NCI-H345 (cell line): ENCODE measurements at regions not wholly inside any gene's neighbourhood (a gene's known extent, or its start where the extent isn't known, plus 50 kb on each side); places are given as distances from the start of the nearest gene placed in this dataset.
"Not testable (repeated sequence)": the region's sequence is repeated elsewhere in the genome, so short reads cannot be mapped to it uniquely, and the experiment has no call there.

ENCODE experiments used
- DNase-seq: peaks from one replicate; lab custom pipeline; 2025; lab: John Stamatoyannopoulos, UW

DNA sequence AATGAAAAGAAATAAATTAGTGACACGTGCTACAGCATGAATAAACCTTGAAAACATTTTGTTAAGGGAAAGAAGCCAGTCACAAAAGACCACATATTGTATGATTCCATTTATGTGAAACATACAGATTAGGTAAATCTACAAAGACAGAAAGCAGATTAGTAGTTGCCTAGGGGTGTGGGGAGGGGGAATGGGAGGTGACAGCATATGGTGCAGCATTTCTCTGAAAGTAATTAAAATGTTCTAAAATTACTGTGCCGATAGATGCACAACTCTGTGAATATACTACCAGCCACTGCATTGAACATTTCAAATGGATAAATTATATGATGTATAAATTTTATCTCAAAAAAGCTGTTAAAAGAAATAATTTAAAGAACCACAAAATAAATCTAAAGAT is 161.0 kb downstream of the TRIB2 start:
- DNase-seq: no peak

DNA sequence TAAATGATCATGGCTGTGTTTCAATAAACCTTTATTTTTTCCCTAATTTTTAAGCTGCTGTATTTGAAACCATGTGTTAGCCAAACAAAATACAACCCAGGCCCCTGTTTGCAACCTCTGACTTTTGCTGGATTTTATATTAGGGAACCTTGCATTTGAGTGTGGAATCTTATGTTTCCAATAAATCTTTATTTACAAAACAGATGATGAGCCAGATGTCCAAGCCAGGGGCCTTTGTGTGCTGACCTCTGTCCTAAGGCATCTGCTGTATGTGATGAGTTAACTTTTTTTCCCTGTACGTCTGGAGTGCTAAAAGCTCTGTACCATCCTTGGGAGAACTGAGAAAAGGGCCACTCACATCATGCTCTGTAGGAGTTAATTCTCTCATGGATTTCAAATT is 162.9 kb downstream of the TRIB2 start:
- DNase-seq: no peak

DNA sequence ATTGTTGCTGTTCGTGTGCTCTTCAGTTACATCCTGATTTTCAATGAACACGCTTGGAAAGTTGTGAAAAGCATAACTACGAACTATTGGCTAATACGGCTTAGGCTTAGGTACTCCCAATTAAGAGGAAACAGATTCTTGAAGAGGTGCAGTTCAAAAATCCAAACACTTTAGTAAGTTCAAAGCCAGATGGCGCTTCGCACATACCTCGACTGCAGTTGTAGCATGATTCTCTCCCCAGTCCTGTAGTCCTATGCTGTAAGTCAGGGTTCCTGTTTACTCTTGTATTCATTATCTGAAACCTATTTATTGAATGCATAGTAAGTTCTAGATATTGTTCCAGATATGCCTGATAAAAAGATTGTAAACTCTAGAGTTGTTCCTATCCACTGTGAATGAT is 165.2 kb downstream of the TRIB2 start:
- no peak for DNase-seq

DNA sequence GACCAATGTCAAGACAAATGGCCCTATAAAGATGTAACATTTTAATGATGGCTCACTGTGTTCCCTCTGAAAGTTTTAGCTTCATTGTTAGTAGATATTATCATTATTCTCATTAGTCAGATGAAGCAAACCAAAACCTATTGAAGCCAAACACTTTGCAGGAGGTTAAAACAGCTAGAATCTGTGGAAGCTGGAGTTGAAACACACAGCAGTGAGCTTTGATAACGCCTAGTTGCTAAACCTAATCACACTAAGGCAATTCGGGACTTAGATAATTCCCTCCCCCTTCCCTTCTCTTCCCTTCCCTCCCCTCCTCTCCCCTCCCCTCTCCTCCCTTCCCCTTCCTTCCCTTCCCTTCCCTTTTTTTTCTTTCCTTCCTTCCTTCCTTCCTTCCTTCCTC is 165.7 kb downstream of the TRIB2 start:
- DNase-seq: no peak

DNA sequence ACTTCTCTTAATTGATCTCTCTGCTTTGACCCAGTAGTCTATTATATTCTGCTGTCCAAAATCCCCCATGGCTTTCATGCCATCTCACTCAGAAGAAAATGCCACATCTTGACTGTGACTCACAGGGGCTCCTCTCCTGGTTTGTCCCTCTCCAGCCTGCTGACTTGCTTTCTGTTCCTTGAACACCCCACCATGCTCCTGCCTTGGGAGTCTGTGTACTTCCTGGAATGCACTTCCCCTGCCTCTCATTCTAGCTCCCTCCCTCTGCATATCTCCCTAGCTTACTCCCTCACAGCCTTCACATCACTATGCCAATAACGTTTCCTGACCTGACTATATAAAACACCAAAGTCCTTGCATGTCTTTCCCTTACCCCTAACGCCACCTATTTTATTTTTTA is 167.2 kb downstream of the TRIB2 start:
- DNase-seq: no peak

DNA sequence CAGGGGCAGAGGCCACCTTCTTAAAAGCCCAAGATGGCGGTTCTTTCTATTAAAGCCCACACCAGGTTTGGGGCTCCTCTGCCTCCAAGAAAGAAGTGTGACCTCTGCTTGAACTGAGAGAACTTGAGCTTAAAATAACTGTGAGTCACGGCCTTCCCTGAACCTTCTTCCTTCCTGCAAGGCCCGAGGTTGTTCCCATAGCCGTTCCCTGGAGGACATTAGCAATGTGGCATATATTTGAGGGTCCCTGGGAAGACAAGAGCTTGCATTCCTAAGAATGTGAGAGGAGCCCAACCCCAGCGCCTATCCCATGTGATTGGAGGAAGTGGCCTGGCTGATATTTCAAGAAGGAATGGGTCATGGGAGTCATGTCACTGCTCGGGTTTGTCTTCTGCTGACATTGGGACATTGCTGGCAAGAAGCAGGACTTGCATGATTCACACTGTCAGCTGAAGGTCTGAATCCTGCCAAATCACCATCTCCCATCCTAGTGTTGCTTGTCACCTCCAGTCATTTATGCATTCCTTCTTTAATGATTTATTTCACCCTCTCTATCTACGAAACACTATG is 168.1 kb downstream of the TRIB2 start:
- no peak for DNase-seq

DNA sequence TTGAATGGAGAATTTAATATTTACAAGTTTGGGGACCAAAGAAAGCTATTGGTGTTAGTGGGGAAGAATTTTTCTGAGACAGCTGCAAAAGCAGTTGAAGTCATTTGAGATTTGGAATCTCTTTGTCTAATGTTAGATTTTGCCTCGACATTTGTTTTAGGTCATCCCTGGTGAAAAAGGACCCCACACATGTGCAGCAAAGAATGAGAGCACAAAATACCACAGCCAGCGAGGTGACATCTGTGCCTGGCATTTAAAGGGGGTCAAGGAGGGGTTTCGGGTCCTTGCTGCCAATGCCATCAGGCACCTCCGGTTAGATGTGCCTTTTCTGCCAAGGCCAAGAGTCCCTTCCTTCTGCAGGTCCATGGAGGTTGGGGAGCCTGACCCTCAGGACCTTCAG is 173.3 kb downstream of the TRIB2 start:
- DNase-seq: no peak

DNA sequence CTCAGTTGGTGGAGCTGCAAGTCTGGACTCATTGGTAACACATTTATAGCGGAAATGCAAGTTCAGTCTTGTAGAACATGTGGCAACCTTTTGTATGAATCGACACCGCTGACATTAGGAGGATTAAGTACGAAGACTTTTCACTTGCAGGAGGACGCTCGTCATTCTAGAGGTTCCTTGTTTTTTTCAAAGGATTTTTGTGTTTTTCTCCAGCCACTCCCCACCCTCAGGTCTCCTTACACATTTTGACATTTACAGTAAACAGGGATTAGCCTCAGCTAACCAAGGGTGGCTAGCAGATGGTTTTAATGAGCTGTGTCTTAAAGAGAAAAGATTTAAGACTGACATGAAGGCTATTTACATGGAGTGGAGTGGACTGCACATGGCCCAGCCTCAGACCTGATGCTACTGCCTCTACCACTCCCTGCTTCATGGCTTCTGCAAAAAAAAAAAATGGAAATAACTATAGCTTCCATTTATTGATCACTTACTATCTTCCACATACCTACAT is 173.8 kb downstream of the TRIB2 start:
- no peak for DNase-seq

DNA sequence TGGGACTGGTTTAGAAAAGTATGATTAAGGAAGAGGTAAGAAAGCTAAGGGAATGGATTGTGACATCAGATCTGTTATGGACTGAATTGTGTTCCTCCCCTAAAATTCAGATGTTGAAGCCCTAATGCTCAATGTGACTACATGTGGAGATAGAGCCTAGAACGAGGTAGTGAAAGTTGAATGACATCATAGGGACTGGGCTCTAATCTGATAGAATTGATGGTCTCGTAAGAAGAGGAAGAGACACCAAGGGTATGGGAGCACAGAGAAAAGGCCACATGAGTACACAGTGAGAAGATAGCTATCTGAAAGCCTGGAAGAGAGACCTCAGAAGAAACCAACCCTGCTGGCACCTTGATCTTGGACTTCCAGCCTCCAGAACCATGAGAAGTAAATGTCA is 178.3 kb downstream of the TRIB2 start:
- no peak for DNase-seq

DNA sequence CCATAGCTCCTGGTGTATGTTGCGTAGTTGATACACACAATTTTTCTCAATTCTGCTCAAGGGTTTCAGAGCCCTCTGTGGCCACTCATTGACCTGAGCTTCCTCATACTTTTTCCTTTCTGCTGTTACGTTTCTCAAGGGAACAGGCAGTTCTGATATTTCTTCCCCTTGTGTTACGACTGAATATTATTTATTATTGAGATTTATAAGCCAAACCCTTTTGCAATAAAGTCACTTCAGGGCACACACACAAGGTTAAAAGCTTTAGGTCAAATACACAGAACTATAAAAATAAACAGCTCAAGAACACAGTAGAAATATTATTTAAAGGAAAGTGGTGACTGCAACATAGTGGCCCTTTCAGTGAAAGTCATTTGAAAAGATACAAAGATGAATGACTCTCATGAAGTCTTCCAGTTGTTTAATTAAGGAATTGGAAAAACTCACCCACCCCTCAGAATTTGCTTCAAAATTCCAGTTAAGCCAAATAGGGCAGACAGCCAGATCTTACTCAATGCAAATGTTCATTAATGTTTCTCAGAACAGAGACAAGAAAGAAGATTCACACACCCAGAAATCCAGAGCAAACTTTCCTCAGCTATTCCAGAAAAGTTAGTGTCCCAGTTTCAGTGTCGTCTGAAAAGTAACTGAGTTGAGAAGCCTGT is 179.7 kb downstream of the TRIB2 start:
- DNase-seq: no peak

DNA sequence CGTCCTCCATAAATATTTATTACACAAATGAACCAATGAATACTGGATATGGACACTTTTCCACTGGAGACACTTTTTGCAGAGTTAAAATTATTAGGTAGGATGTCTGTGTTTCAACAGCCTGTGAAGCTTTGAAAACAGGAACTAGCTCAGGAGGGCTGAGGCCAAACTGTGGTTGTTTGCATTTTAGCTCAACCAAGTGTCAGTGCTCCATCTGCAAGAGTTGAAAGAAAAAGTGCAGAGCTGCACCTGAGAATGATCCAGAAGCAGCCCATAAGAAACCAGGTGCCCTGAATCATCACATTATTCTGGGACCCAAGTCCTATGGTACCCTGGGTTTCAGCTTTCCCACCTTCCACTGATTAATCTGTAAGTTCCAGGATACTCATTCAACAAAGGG is 180.4 kb downstream of the TRIB2 start:
- no peak for DNase-seq

DNA sequence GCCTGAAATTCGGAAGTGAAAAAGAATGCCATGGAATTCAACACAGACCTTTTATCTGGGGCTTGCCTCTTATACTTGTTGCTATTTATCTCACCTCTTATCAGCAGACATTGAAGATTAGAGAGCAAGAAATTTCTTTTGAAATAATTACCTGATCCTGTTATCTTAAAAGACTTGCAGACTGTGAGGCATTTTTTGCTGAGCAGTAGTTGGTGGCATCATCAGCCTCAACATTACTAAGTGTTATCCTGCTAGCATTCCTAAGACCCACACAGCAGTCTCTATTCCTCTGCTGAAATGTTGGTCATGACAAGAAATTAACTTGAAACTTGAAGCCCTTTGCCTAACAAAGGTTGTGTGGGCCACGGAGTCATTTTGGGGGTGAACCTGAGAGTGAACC is 186.5 kb downstream of the TRIB2 start:
- no peak for DNase-seq

DNA sequence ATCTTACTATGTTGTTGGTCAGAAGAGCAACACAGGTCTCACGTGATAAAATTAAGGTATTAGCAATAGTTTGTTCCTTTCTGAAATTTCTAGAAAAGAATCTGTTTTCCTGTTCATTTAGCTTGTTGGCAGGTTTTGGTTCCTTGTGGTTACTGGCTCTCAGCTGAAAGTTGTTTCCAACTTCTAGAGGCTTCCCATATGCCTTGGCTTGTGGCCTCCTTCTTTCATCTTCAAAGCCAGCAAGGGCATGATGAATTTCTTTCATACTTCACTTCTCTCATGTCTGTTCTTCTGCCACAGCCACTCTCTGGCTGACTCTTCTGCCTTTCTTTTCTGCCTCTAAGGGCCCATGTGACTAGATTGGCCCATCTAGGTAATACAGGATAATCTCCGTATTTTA is 193.7 kb downstream of the TRIB2 start:
- no peak for DNase-seq

DNA sequence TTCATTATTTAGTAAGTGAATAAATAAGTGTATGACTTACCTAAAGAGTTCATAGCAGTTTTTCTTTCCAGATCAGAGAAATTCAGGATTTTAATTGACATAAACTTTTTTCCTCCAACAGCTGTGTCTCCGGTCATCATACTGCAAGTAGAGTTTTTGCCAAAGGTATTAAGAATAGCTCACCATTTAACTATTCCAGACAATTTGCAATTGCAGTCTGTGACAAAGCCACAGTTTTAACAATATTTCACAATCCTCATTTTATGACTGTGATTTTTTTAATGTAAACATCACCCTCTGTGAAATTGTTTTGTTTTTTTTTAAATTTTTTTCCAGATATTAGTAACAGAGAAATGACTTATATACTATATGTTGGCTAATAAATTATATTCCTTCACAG is 199.1 kb downstream of the TRIB2 start:
- no peak for DNase-seq

DNA sequence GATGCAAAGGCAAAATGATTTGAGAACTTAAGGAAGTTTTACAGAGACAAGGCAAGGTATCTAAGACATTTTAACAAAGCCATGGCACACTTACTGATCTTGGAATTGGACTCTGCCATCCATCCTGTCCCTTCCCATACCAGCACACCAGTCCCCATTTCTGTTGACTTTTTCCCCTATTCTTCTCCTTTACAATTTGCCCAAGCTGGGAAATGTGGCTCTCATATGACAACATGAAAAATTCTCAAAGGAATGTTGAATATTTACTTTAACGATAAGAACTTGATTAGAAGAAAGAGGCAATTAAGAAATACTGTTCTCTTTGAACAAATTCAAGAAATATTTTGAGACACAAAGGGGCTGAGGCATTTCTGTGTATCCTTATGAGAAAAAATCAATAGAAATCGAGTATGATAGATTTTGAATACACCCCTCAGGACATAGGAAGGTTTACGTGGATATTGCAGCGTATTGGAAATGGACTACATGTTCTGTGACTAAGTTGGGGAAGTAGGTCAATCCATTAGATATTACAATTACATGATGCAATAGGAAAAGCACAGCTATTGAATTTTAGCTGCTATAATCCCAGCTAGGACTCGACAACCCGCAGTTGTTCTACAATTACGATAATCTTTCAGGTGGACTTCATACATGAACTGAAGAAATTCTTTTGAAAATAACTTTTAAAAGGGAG is 201.6 kb downstream of the TRIB2 start:
- no peak for DNase-seq

DNA sequence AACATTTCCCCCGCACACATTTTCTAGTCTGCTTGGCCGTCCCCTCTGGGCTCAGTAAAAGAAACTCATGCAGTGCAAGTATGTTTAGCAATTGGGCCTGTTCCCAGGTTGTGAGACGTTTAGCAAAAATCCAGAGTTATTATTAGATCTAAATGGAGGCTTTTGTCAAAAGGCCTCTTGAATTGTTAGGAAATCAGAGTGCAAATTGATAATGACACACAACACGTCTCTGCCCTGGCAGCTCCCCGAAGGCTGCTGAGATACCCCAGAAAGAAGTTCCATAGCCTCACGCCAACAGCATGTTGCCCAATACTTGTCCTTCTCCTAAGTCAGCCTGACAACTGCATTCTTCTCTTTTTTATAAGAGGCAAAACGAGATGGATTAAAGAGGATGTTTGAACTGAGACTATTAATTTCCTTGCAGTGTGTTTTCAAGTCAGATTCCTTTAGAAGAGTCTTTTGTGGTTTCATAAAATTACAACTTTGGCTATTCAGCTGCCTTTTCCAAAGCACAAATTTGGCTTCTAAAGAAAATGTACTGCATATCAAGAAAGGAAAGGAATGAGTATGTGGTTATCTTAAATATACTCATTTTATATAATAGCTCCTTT is 202.2 kb downstream of the TRIB2 start:
- no peak for DNase-seq

DNA sequence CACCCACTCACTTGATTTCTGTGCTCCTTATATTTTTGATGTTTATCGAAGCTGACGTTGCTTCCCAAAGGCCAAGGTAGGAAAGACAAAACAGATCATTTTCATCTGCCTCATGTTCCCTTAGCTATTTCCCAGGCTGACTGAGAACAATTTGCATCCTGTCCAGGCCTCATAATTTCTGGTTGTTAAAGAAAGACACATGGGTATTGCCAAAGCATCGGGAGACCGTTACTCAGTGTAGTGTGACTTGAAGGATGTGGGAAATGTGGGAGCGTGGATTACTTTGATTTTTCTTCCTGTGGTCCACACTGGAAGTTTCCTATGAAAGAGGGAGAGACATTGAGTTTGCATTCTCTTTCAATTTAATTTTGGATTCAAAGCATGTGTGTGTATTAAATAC is 204.6 kb downstream of the TRIB2 start:
- no peak for DNase-seq

DNA sequence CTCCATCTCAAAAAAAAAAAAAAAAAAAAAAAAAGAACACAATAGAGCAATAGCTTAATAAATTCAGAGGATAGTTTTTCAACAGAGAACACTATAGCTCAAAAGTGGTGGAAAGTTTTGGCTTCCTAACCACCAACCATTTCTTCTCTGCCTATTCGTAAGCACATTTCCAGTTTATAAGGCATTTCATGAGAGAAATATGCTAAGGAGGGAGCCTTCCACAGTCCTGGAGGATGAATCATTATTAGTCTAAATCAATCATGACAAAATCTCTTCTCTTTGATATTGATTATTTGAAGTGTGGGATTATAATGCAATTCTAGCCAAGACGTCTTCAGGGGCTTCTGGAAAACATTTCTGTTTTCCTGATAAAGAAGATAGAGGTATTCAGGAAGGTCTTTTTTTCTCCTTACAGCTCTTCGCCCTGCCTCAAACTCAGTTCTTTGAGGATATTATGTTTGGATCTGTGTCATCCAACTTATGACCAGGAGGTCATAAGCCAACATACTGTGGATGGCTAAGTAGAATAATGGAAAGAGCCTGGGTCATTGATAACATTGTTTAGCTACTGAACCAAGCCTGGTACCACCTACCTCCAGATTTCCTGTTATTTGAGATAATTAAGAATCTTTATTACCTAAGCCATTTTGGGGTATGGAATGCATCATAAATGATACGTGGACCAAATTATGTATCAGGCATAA is 207.3 kb downstream of the TRIB2 start:
- no peak for DNase-seq

DNA sequence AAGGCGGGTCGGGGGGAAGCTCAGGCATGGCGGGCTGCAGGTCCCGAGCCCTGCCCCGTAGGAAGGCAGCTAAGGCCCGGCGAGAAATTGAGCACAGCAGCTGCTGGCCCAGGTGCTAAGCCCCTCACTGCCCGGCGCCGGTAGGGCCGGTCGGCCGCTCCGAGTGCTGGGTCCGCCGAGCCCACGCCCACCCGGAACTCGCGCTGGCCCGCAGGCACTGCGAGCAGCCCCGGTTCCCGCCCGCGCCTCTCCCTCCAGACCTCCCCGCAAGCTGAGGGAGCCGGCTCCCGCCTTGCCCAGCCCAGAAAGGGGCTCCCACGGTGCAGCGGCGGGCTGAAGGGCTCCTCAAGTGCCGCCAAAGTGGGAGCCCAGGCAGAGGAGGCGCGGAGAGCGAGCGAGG is 209.9 kb downstream of the TRIB2 start:
- DNase-seq: not testable (repeated sequence)

DNA sequence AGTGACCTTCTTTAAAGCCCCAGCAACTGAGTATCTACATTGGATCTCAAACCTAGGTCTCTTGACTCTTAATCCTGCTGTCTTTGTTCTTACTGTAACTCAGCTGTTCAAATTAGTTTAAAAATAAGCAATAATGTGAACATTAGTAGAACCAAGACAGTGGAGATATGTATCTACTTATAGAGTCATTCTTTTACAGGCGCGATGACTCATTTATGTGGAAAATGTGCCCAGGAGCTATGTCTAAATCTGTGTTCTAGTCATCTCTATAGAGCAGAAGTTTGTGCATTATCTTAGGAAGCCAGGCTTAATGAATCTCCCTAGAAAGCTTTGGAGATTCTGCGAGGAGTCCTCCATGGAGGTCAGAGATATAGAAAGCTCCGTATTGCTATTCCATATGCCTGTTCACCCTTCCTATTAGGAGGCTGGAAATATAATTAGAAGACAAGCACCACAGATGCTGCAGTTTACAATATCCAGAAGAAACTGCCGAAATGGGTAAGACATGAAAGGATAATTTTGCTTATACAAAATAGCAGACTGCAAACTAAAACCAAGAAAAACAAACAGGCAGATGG is 211.6 kb downstream of the TRIB2 start:
- no peak for DNase-seq

DNA sequence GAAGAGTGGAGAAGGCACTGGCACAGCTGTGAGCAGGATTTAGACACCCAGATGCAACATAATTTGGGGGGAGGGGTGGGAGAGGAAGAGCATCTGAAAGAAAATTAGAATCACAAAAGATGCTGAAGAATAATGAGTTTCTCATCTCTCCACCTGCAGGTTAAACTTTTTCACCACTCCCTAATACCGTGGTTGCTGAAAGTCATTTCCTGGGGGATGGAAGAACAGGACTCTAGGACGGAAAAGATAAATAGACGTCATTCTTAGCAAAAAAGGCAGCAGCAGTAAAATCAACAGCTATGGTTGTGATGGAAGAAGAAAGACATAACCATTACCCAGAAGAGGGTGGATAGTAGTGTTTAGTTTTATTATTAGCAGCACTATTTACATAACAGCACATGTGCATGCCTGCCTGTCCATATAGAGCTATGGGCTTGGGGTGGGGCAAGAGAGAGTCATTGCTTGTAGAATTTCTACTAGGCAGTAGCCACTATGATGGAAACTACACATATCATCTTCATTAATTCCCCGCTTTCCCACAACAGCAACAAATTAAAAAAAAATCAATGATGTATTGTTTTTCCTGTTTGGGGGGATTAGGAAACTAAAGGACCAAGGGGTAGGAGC is 212.2 kb downstream of the TRIB2 start:
- no peak for DNase-seq

DNA sequence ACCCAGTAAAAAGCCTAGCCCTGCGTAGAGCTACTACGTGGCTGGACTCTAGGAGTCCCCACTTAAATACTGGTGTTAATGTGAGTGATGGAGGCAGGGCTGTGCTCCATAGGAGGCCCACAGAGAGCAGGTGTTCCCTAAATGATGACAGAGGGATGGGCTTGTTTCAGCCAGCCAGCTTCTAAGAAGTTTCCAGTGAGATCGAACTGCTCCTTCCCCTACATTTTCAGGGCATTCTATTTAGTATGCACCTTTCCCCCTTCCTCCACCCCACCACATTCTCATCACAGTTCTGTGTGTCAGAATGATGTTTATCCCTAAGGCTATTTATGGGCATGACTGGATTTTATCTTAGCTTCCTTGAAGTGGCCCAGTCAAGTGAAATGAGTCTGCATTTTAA is 213.0 kb downstream of the TRIB2 start:
- DNase-seq: peak; percentile 16
